HG03045 (cell line): ENCODE measurements at regions not wholly inside any gene's neighbourhood (a gene's known extent, or its start where the extent isn't known, plus 50 kb on each side); places are given as distances from the start of the nearest gene placed in this dataset.

Experiments used
- ATAC-seq: cut with Tn5 transposase; IDR thresholded peaks from one replicate; pipeline ENCODE4 v1.9.1; 2021; ENCODE audit warnings: mild to moderate bottlenecking, moderate library complexity; ENCODE audit not compliant: unreplicated experiment

- ATAC-seq: no peak
Measured at GRCh38 chr4:138927072-138927471, 88.5 kb upstream of the NOCT start.

- no peak for ATAC-seq
Measured at GRCh38 chr4:138925495-138925894, 90.1 kb upstream of the NOCT start.

- no peak for ATAC-seq
Measured at GRCh38 chr4:138919094-138919936, 96.3 kb upstream of the NOCT start.

GRCh38 chr4:138918169-138918869, 97.3 kb upstream of the NOCT start:
- ATAC-seq: no peak

GRCh38 chr4:138916763-138917162, 98.8 kb upstream of the NOCT start:
- ATAC-seq: no peak

GRCh38 chr4:138915756-138916155, 99.8 kb upstream of the NOCT start:
- no peak for ATAC-seq

GRCh38 chr4:138912704-138913340, 102.8 kb upstream of the NOCT start:
- ATAC-seq: no peak

- ATAC-seq: no peak
Measured at GRCh38 chr4:138911909-138912703, 103.5 kb upstream of the NOCT start.

GRCh38 chr4:138910914-138911336, 104.7 kb upstream of the NOCT start:
- no peak for ATAC-seq

- no peak for ATAC-seq
Measured at GRCh38 chr4:138910195-138910913, 105.2 kb upstream of the NOCT start.

GRCh38 chr4:138909587-138909986, 106.0 kb upstream of the NOCT start:
- ATAC-seq: no peak

GRCh38 chr4:138908134-138908533, 107.4 kb upstream of the NOCT start:
- ATAC-seq: no peak

GRCh38 chr4:138907174-138907573, 108.4 kb upstream of the NOCT start:
- ATAC-seq: no peak

GRCh38 chr4:138904793-138905192, 110.8 kb upstream of the NOCT start:
- ATAC-seq: no peak

- ATAC-seq: no peak
Measured at GRCh38 chr4:138903185-138903584, 112.4 kb upstream of the NOCT start.

GRCh38 chr4:138902705-138903104, 112.9 kb upstream of the NOCT start:
- no peak for ATAC-seq

- ATAC-seq: no peak
Measured at GRCh38 chr4:138901177-138901576, 114.4 kb upstream of the NOCT start.

- ATAC-seq: no peak
Measured at GRCh38 chr4:138899999-138900398, 115.6 kb upstream of the NOCT start.

- no peak for ATAC-seq
Measured at GRCh38 chr4:138898282-138898681, 117.3 kb upstream of the NOCT start.

- no peak for ATAC-seq
Measured at GRCh38 chr4:138897811-138898226, 117.8 kb upstream of the NOCT start.
